ENCODE measurements at regions not wholly inside any gene's neighbourhood (a gene's known extent, or its start where the extent isn't known, plus 50 kb on each side); places are given as distances from the start of the nearest gene placed in this dataset.

GRCh38 chr4:113846433-113846832, 84.9 kb upstream of the CAMK2D start:
- no peak for ATAC-seq
- intact Hi-C loops (cut with micrococcal nuclease; ENCODE audit: unreplicated experiment) (no loop called here), in situ Hi-C loops (cut with MboI) (no loop called here)
- no peaks in the 10 kb centered on the region for H3K4me1 ChIP-seq (ENCODE audit: control insufficient read depth, insufficient read depth, low read length)
- peaks cover 2% of the 10 kb centered on the region; the same call in 1 of the 3 replicates for H3K9me3 ChIP-seq (replicated peaks; ENCODE audit: control insufficient read depth, insufficient read depth, low read length)
- TF ChIP-seq MTA2 (IDR thresholded peaks at IDR 0.05; ENCODE audit: low read depth) (no peak), SKIL (IDR thresholded peaks at IDR 0.05; ENCODE audit: low read depth, poor library complexity, severe bottlenecking) (no peak), PKNOX1 (IDR thresholded peaks at IDR 0.05) (no peak), SPI1 (IDR thresholded peaks at IDR 0.05; ENCODE audit: borderline replicate concordance, insufficient read depth, low read depth, low read length) (no peak), ZBTB11 (CRISPR knock-in tag; IDR thresholded peaks at IDR 0.05) (no peak), TCF3 (IDR thresholded peaks at IDR 0.05; ENCODE audit: borderline replicate concordance, insufficient read depth, low read depth, low read length) (no peak), NFYB (IDR thresholded peaks at IDR 0.05; ENCODE audit: insufficient read depth, low read depth, low read length) (no peak), POU2F2 (IDR thresholded peaks at IDR 0.05; ENCODE audit: borderline replicate concordance, low read depth, low read length) (no peak), TCF7 (IDR thresholded peaks at IDR 0.05; ENCODE audit: borderline replicate concordance) (0 out of 2 replicates have a peak, but pooled peaks have one; percentile 42), RUNX3 (IDR thresholded peaks at IDR 0.05; ENCODE audit: low read length) (peak; percentile 37; the same call in 1 of the 2 replicates), JUNB (IDR thresholded peaks at IDR 0.05) (peak; percentile 21; the same call in 1 of the 2 replicates)
- no peaks in the 10 kb centered on the region for H3K27me3 ChIP-seq (replicated peaks in 1 of 2; ENCODE audit: control insufficient read depth in 2 of 2, insufficient read depth in 2 of 2, low read length in 1 of 2)
- H3K27ac ChIP-seq (ENCODE audit: control insufficient read depth, insufficient read depth): no peak overlapping the region
- no peaks in the 10 kb centered on the region for H4K20me1 ChIP-seq (ENCODE audit: control insufficient read depth, insufficient read depth)
- ChIA-PET POLR2A (no interaction called here), CTCF (no interaction called here), RAD21 (ENCODE audit: unreplicated experiment) (interaction anchor here (2.1 kb wide), 1 partner anchor 9 kb away, joined by 5 read pairs; no protein-coding TSS in a partner anchor), SMC1A (ENCODE audit: uncharacterized antibody, unreplicated experiment) (interaction anchor here (1.0 to 1.4 kb wide), 2 partner anchors 9 to 12 kb away, joined by 3 to 6 read pairs; no protein-coding TSS in a partner anchor)
- no peak for DNase-seq (ENCODE audit: low read depth, low spot score)
- H3K4me3 ChIP-seq: no peak overlapping the region
- H3K36me3 ChIP-seq (ENCODE audit: control insufficient read depth in 2 of 2, insufficient read depth in 2 of 2, low read length in 1 of 2): no peaks in the 10 kb centered on the region
- no peak overlapping the region for H2AFZ ChIP-seq (ENCODE audit: control insufficient read depth, low read depth, low read length)
- no peaks in the 10 kb centered on the region for H3K79me2 ChIP-seq (ENCODE audit: control insufficient read depth, insufficient read depth, low read length)
- 100% methylated on average over 2 of the region's 4 CpGs for WGBS (ENCODE audit: insufficient coverage, insufficient replicate concordance, low lambda C conversion rate, missing lambda C conversion rate)
- H3K9ac ChIP-seq (ENCODE audit: control insufficient read depth, insufficient read depth, low read length): no peak overlapping the region
- BruUV-seq (replicated peaks): no TSS peak
- H3K4me2 ChIP-seq (ENCODE audit: control insufficient read depth, insufficient read depth): no peak overlapping the region
- FAIRE-seq: no peak
